Keratinocyte (primary cell): ENCODE measurements at regions not wholly inside any gene's neighbourhood (a gene's known extent, or its start where the extent isn't known, plus 50 kb on each side); places are given as distances from the start of the nearest gene placed in this dataset.

Source experiments
- DNase-seq: peaks from one replicate; pipeline ENCODE4 v3.0.0-alpha.2; 2011; ENCODE audit warnings: low read depth, missing footprints, low spot score
- FAIRE-seq: peaks from 2 replicates; lab custom pipeline; 2011; peaks lifted over from hg19 to GRCh38; lab: Jason Lieb, UNC
- H2AFZ ChIP-seq: 2 replicates; pipeline ENCODE4 v1.6.0; 2012; ENCODE audit warnings: low read length, control low read depth, inconsistent platforms; ENCODE audit not compliant: control insufficient read depth
- H3K27ac ChIP-seq: 2 replicates; pipeline ENCODE4 v1.5.1; 2011; ENCODE audit warnings: low read length; ENCODE audit not compliant: control insufficient read depth, insufficient read depth
- H3K27me3 ChIP-seq: 3 replicates; pipeline ENCODE4 v1.6.0; 2011; ENCODE audit warnings: low read length; ENCODE audit not compliant: control insufficient read depth, insufficient read depth; ENCODE audit errors: extremely low read depth
- H3K36me3 ChIP-seq, 2 experiments: 2 replicates in 1 of 2; 3 replicates in 1 of 2; pipeline ENCODE4 v1.5.1; 2011; ENCODE audit warnings: low read length in 2 of 2, mild to moderate bottlenecking in 1 of 2; ENCODE audit not compliant: control insufficient read depth in 2 of 2, insufficient read depth in 2 of 2; ENCODE audit errors: extremely low read depth in 1 of 2
- H3K4me1 ChIP-seq: 3 replicates; pipeline ENCODE4 v1.5.1; 2011; ENCODE audit warnings: low read length; ENCODE audit not compliant: control insufficient read depth, insufficient read depth; ENCODE audit errors: extremely low read depth
- H3K4me2 ChIP-seq: 3 replicates; pipeline ENCODE4 v1.6.0; 2011; ENCODE audit warnings: low read depth, low read length; ENCODE audit not compliant: control insufficient read depth, insufficient read depth; ENCODE audit errors: extremely low read depth
- H3K4me3 ChIP-seq, 3 experiments: fragments of 200-600 bp in 1 of 3; sonication (generic) in 1 of 3; 2 replicates in 2 of 3; 3 replicates in 1 of 3; pipeline ENCODE4 v1.5.1; 2011 to 2016; ENCODE audit warnings: low read length in 3 of 3, mild to moderate bottlenecking in 3 of 3, control low read depth in 2 of 3, inconsistent platforms in 1 of 3, low read depth in 1 of 3, mixed read lengths in 1 of 3, mixed run types in 1 of 3, moderate library complexity in 1 of 3; ENCODE audit not compliant: control insufficient read depth in 2 of 3, insufficient read depth in 2 of 3; ENCODE audit errors: extremely low read depth in 1 of 3
- H3K79me2 ChIP-seq: 2 replicates; pipeline ENCODE4 v1.6.0; 2012; ENCODE audit warnings: low read length; ENCODE audit not compliant: control insufficient read depth, insufficient read depth
- H3K9ac ChIP-seq: 3 replicates; pipeline ENCODE4 v1.6.0; 2011; ENCODE audit warnings: low read length; ENCODE audit not compliant: control insufficient read depth, insufficient read depth; ENCODE audit errors: extremely low read depth
- H3K9me1 ChIP-seq: 3 replicates; pipeline ENCODE4 v1.6.0; 2011; ENCODE audit warnings: low read length; ENCODE audit not compliant: control insufficient read depth, insufficient read depth; ENCODE audit errors: extremely low read depth
- H3K9me3 ChIP-seq: 2 replicates; pipeline ENCODE4 v1.5.1; 2012; ENCODE audit warnings: low read depth, low read length; ENCODE audit not compliant: control insufficient read depth
- H4K20me1 ChIP-seq: 3 replicates; pipeline ENCODE4 v1.6.0; 2011; ENCODE audit warnings: low read length; ENCODE audit not compliant: control insufficient read depth, insufficient read depth; ENCODE audit errors: extremely low read depth
- CTCF ChIP-seq, 3 experiments: IDR thresholded peaks in 1 of 3; conservative IDR thresholded peaks in 1 of 3; optimal IDR thresholded peaks in 1 of 3; 2 replicates in 2 of 3; 3 replicates in 1 of 3; pipeline versions ENCODE3 to v1.5.1; 2011; ENCODE audit warnings: low read length in 3 of 3, mild to moderate bottlenecking in 3 of 3, moderate library complexity in 2 of 3, control low read depth in 1 of 3, inconsistent platforms in 1 of 3; ENCODE audit not compliant: insufficient read depth in 2 of 3; ENCODE audit errors: extremely low read depth in 1 of 3
- EZH2 ChIP-seq: IDR thresholded peaks from one replicate; pipeline ENCODE4 v1.6.1; 2012; ENCODE audit warnings: inconsistent platforms, mild to moderate bottlenecking, low read length, moderate library complexity
- dilution Hi-C: fragments of 300-500 bp; cut with MboI; formaldehyde crosslinking; loops from one replicate; pipeline ENCODE4 v1.7.0; 2020; ENCODE audit warnings: low sequenced_read_pairs; ENCODE audit not compliant: extremely low pct_ligation_motif_present

GRCh38 chr10:36766415-36766810, 359.0 kb upstream of the ANKRD30A start:
- Histone ChIP-seq H3K9ac (no peak overlapping the region), H3K9me1 (no peaks in the 10 kb centered on the region), H2AFZ (no peak overlapping the region), H3K4me3 (no peak overlapping the region), H3K27ac (no peak overlapping the region), H3K36me3 (no peaks in the 10 kb centered on the region), H3K9me3 (no peaks in the 10 kb centered on the region), H3K27me3 (no peaks in the 10 kb centered on the region), H4K20me1 (no peaks in the 10 kb centered on the region), H3K4me1 (no peaks in the 10 kb centered on the region), H3K79me2 (no peaks in the 10 kb centered on the region), H3K4me2 (no peak overlapping the region)
- TF ChIP-seq CTCF (optimal IDR thresholded peaks at IDR 0.05 in 1 of 3, IDR thresholded peaks at IDR 0.05 in 1 of 3, conservative IDR thresholded peaks at IDR 0.05 in 1 of 3; ENCODE audit: extremely low read depth in 1 of 3, insufficient read depth in 2 of 3, low read length in 3 of 3): no peak
- no peak for TF ChIP-seq EZH2
- DNase-seq (no peak), FAIRE-seq (no peak)
- dilution Hi-C loops: no loop called here

DNA sequence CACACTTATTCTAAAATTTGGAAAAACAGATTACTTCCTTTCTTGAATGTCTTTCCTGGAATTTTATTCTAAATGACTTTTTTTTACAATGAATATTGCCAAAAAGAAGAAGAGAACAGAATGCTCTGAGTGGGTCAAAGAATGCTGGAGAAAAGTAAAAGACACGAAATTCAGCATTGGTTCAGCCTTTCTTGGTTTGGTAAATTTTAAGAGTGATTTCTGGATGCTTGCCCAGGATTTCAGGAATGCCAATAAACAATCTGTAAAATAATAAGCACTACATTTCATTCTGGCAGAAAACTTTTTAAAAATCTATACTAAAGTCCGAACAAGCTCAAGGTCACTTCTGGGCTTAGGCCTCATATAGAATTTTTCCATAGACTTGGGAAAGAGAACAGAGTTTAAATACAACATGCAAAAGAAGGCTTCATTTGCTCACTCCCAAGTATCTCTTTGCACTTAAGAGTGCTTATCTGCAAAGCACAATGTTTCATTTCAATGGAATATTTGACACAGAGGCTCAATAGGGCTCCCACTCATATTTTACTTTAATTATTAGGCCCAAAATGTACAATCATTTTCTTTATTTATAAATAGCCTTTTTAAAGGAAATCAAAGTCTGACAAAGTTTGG, 359.5 kb upstream of the ANKRD30A start:
- H3K9me1 ChIP-seq: no peaks in the 10 kb centered on the region
- H3K9me3 ChIP-seq: no peaks in the 10 kb centered on the region
- no peak overlapping the region for H3K27ac ChIP-seq
- no peaks in the 10 kb centered on the region for H3K36me3 ChIP-seq
- no peak overlapping the region for H3K4me3 ChIP-seq
- DNase-seq: no peak
- no peaks in the 10 kb centered on the region for H3K27me3 ChIP-seq
- no peak for FAIRE-seq
- H3K4me2 ChIP-seq: no peak overlapping the region
- no peaks in the 10 kb centered on the region for H3K4me1 ChIP-seq
- TF ChIP-seq CTCF (optimal IDR thresholded peaks at IDR 0.05 in 1 of 3, IDR thresholded peaks at IDR 0.05 in 1 of 3, conservative IDR thresholded peaks at IDR 0.05 in 1 of 3; ENCODE audit: extremely low read depth in 1 of 3, insufficient read depth in 2 of 3, low read length in 3 of 3): no peak
- TF ChIP-seq EZH2: no peak
- no peaks in the 10 kb centered on the region for H4K20me1 ChIP-seq
- H3K9ac ChIP-seq: no peak overlapping the region
- dilution Hi-C loops: no loop called here
- H2AFZ ChIP-seq: no peak overlapping the region
- H3K79me2 ChIP-seq: no peaks in the 10 kb centered on the region
